ENCODE measurements at regions not wholly inside any gene's neighbourhood (a gene's known extent, or its start where the extent isn't known, plus 50 kb on each side); places are given as distances from the start of the nearest gene placed in this dataset.

- TF ChIP-seq RARB (CRISPR knock-in tag; IDR thresholded peaks at IDR 0.05) (no peak), ARNTL (CRISPR knock-in tag; IDR thresholded peaks at IDR 0.05; ENCODE audit: borderline replicate concordance, low read depth) (no peak)
Measured at GRCh38 chr2:225334514-225334913, 65.0 kb upstream of the NYAP2 start (continued).

- no peak for ATAC-seq
- TF ChIP-seq CREB5 (CRISPR knock-in tag; IDR thresholded peaks at IDR 0.05; ENCODE audit: low read depth) (no peak), CSDC2 (CRISPR knock-in tag; IDR thresholded peaks at IDR 0.05) (no peak), RARB (CRISPR knock-in tag; IDR thresholded peaks at IDR 0.05) (no peak), PATZ1 (CRISPR knock-in tag; IDR thresholded peaks at IDR 0.05; ENCODE audit: borderline replicate concordance) (no peak), POU6F1 (CRISPR knock-in tag; IDR thresholded peaks at IDR 0.05; ENCODE audit: borderline replicate concordance, low read depth) (no peak), ZNF565 (CRISPR knock-in tag; conservative IDR thresholded peaks at IDR 0.05; ENCODE audit: low read depth) (no peak), GLIS3 (CRISPR knock-in tag; IDR thresholded peaks at IDR 0.05) (no peak), ZC3H10 (CRISPR knock-in tag; IDR thresholded peaks at IDR 0.05) (no peak), PPARA (CRISPR knock-in tag; IDR thresholded peaks at IDR 0.05; ENCODE audit: borderline replicate concordance) (no peak), ZFP30 (CRISPR knock-in tag; IDR thresholded peaks at IDR 0.05) (no peak)
Measured at GRCh38 chr2:225328192-225328591, 71.3 kb upstream of the NYAP2 start.

GRCh38 chr2:225326969-225327368 is 72.5 kb upstream of the NYAP2 start:
- TF ChIP-seq ZNF8 (CRISPR knock-in tag; IDR thresholded peaks at IDR 0.05) = no peak
- TF ChIP-seq ZFP3 (CRISPR knock-in tag; IDR thresholded peaks at IDR 0.05) = no peak
- TF ChIP-seq PATZ1 (CRISPR knock-in tag; IDR thresholded peaks at IDR 0.05; ENCODE audit: borderline replicate concordance) = no peak
- no peak for TF ChIP-seq ESRRG (CRISPR knock-in tag; IDR thresholded peaks at IDR 0.05)
- no peak for TF ChIP-seq SNAI2 (CRISPR knock-in tag; IDR thresholded peaks at IDR 0.05)
- no peak for TF ChIP-seq ZNF70 (CRISPR knock-in tag; IDR thresholded peaks at IDR 0.05)
- TF ChIP-seq OSR1 (CRISPR knock-in tag; IDR thresholded peaks at IDR 0.05) = no peak
- TF ChIP-seq RARB (CRISPR knock-in tag; IDR thresholded peaks at IDR 0.05) = no peak
- no peak for TF ChIP-seq ZFP30 (CRISPR knock-in tag; IDR thresholded peaks at IDR 0.05)
- no peak for TF ChIP-seq CSDC2 (CRISPR knock-in tag; IDR thresholded peaks at IDR 0.05)
- TF ChIP-seq POU6F1 (CRISPR knock-in tag; IDR thresholded peaks at IDR 0.05; ENCODE audit: borderline replicate concordance, low read depth) = no peak
- TF ChIP-seq BACH2 (CRISPR knock-in tag; IDR thresholded peaks at IDR 0.05; ENCODE audit: borderline replicate concordance) = no peak
- TF ChIP-seq TOX (CRISPR knock-in tag; IDR thresholded peaks at IDR 0.05; ENCODE audit: borderline replicate concordance) = no peak
- TF ChIP-seq ISL1 (CRISPR knock-in tag; IDR thresholded peaks at IDR 0.05) = no peak
- no peak for TF ChIP-seq CSRNP3 (CRISPR knock-in tag; IDR thresholded peaks at IDR 0.05)
- no peak for TF ChIP-seq ZNF565 (CRISPR knock-in tag; conservative IDR thresholded peaks at IDR 0.05; ENCODE audit: low read depth)
- no peak for TF ChIP-seq CREB5 (CRISPR knock-in tag; IDR thresholded peaks at IDR 0.05; ENCODE audit: low read depth)
- TF ChIP-seq ARNTL (CRISPR knock-in tag; IDR thresholded peaks at IDR 0.05; ENCODE audit: borderline replicate concordance, low read depth) = no peak
- no peak for ATAC-seq
